K562 (cell line): ENCODE measurements at regions not wholly inside any gene's neighbourhood (a gene's known extent, or its start where the extent isn't known, plus 50 kb on each side); places are given as distances from the start of the nearest gene placed in this dataset.

Experiments used
- ATAC-seq: fragments of 200-7000 bp; cut with Tn5 transposase; 3 replicates; pipeline ENCODE4 v1.9.1; 2020; ENCODE audit warnings: moderate library complexity
- BruUV-seq: library from RNA; stranded (reverse); fragments of 400-500 nt; replicated peaks from 2 replicates; lab custom pipeline; 2021; lab: Mats Ljungman, UMichigan
- CTCF ChIA-PET: fragments of 300-600 bp; formaldehyde crosslinking; extraction: SDS; loops from one replicate; lab custom pipeline; 2021; ENCODE audit warnings: low intra/inter-chr PET ratio; lab: Yijun Ruan, JAX
- POLR2A ChIA-PET: fragments of 300-600, 350-650 bp; sonication (Branson Sonifier 250); formaldehyde crosslinking; extraction: SDS; loops from one replicate; lab custom pipeline; 2021; ENCODE audit warnings: antibody characterized with exemption, inconsistent platforms; lab: Yijun Ruan, JAX
- DNase-seq, 4 experiments: peaks; one replicate each; pipeline versions ENCODE4 v3.0.0 to v3.0.0-alpha.2; 2011 to 2018; ENCODE audit warnings: low spot score in 3 of 4, mixed read lengths in 3 of 4; ENCODE audit errors: extremely low read depth in 1 of 4
- FAIRE-seq: peaks from 2 replicates; lab custom pipeline; 2011; peaks lifted over from hg19 to GRCh38; lab: Jason Lieb, UNC
- H2AFZ ChIP-seq: 2 replicates; pipeline ENCODE4 v1.6.0; 2011; ENCODE audit warnings: low read depth, low read length, control low read depth, inconsistent platforms
- H3K27ac ChIP-seq: fragments of 200-600 bp; 3 replicates; pipeline ENCODE4 v1.8.0; 2011; ENCODE audit warnings: low read depth, mild to moderate bottlenecking, control low read depth, inconsistent platforms, low read length, moderate library complexity, mixed read lengths; ENCODE audit errors: extremely low read depth
- H3K27me3 ChIP-seq, 2 experiments: fragments of 300-600 bp in 1 of 2; 2 replicates in 1 of 2; 3 replicates in 1 of 2; pipeline versions ENCODE4 v1.6.0 to v1.8.0; 2011; ENCODE audit warnings: inconsistent platforms in 2 of 2, low read length in 2 of 2, mild to moderate bottlenecking in 1 of 2, mixed read lengths in 1 of 2, moderate library complexity in 1 of 2; ENCODE audit not compliant: control insufficient read depth in 2 of 2, insufficient read depth in 2 of 2
- H3K36me3 ChIP-seq: fragments of 300-600 bp; 3 replicates; pipeline ENCODE4 v1.8.0; 2011; ENCODE audit warnings: mild to moderate bottlenecking, low read length, inconsistent platforms; ENCODE audit not compliant: control insufficient read depth, insufficient read depth
- H3K4me1 ChIP-seq, 2 experiments: fragments of 200-600 bp in 1 of 2; replicated peaks in 1 of 2; 2 replicates in 1 of 2; 3 replicates in 1 of 2; pipeline versions ENCODE4 v1.5.1 to v1.8.0; 2011; ENCODE audit warnings: inconsistent platforms in 2 of 2, low read length in 2 of 2, mild to moderate bottlenecking in 1 of 2, mixed read lengths in 1 of 2, moderate library complexity in 1 of 2; ENCODE audit not compliant: control insufficient read depth in 2 of 2, insufficient read depth in 2 of 2
- H3K4me2 ChIP-seq: 2 replicates; pipeline ENCODE4 v1.6.1; 2011; ENCODE audit warnings: low read length, control low read depth, inconsistent platforms, mixed read lengths; ENCODE audit not compliant: insufficient read depth
- H3K4me3 ChIP-seq: fragments of 200-600 bp; sonication (generic), shearing (Covaris generic); 2 replicates; pipeline ENCODE4 v1.5.1; 2016; ENCODE audit warnings: control low read depth, inconsistent platforms
- H3K79me2 ChIP-seq: fragments of 200-600 bp; 3 replicates; pipeline ENCODE4 v1.8.0; 2011; ENCODE audit warnings: low read length, inconsistent platforms; ENCODE audit not compliant: control insufficient read depth, insufficient read depth
- H3K9ac ChIP-seq, 2 experiments: 2 replicates each; pipeline versions ENCODE4 v1.6.0 to v1.6.1; 2011; ENCODE audit warnings: low read depth in 2 of 2, low read length in 2 of 2, control low read depth in 1 of 2, inconsistent platforms in 1 of 2, mild to moderate bottlenecking in 1 of 2, mixed read lengths in 1 of 2; ENCODE audit not compliant: insufficient read depth in 1 of 2
- H3K9me1 ChIP-seq: one replicate; pipeline ENCODE4 v1.6.0; 2011; ENCODE audit warnings: inconsistent platforms, mild to moderate bottlenecking, low read length, moderate library complexity; ENCODE audit not compliant: control insufficient read depth, insufficient read depth
- H3K9me3 ChIP-seq: replicated peaks from 2 replicates; pipeline ENCODE4 v1.5.1; 2011; ENCODE audit warnings: low read depth, low read length, inconsistent platforms; ENCODE audit not compliant: control insufficient read depth, insufficient read depth
- H4K20me1 ChIP-seq: replicated peaks from 2 replicates; pipeline ENCODE4 v1.6.1; 2011; ENCODE audit warnings: low read length, inconsistent platforms, mixed read lengths; ENCODE audit not compliant: control insufficient read depth, insufficient read depth
- ARNT ChIP-seq, 2 experiments: fragments of 450-650 bp; IDR thresholded peaks; 2 replicates each; pipeline ENCODE4 v1.6.1; 2016; ENCODE audit warnings: mild to moderate bottlenecking in 1 of 2
- CHD4 ChIP-seq: fragments of 200-600 bp; sonication (generic); IDR thresholded peaks from 3 replicates; pipeline ENCODE4 v1.6.1; 2012; ENCODE audit warnings: low read depth, mild to moderate bottlenecking, mixed read lengths, low read length, inconsistent platforms; ENCODE audit not compliant: insufficient read depth, insufficient replicate concordance, poor library complexity, severe bottlenecking
- HDAC1 ChIP-seq, 2 experiments: fragments of 450-650 bp; IDR thresholded peaks; 2 replicates each; pipeline ENCODE4 v1.6.1; 2016 to 2017; ENCODE audit warnings: inconsistent platforms in 1 of 2, mild to moderate bottlenecking in 1 of 2, moderate library complexity in 1 of 2
- IRF9 ChIP-seq: fragments of 450-650 bp; IDR thresholded peaks from 2 replicates; pipeline ENCODE4 v1.6.1; 2016; ENCODE audit warnings: missing biosample characterization, missing genetic modification characterization
- JUN ChIP-seq, 2 experiments: sonication (generic) in 1 of 2; formaldehyde crosslinking in 1 of 2; IDR thresholded peaks; 2 replicates each; pipeline versions ENCODE4 v1.6.1 to v1.8.0; 2012 to 2022; ENCODE audit warnings: borderline replicate concordance in 2 of 2, mild to moderate bottlenecking in 2 of 2, improper control_type of control experiment in 1 of 2, low read depth in 1 of 2, low read length in 1 of 2, missing genetic modification reagents in 1 of 2
- MBD1 ChIP-seq: fragments of 250-450 bp; sonication (Bioruptor Pico); IDR thresholded peaks from 2 replicates; pipeline ENCODE4 v1.8.0; 2022; ENCODE audit warnings: inconsistent platforms
- MIER1 ChIP-seq: fragments of 450-650 bp; IDR thresholded peaks from 2 replicates; pipeline ENCODE4 v1.6.1; 2016; ENCODE audit warnings: antibody characterized with exemption, mild to moderate bottlenecking, low read depth
- TCFL5 ChIP-seq: fragments of 250-450 bp; sonication (Bioruptor Pico); conservative IDR thresholded peaks from 2 replicates; pipeline ENCODE4 v1.6.1; 2021; ENCODE audit warnings: mild to moderate bottlenecking, moderate library complexity, matching md5 sums
- ZNF143 ChIP-seq: sonication (generic); formaldehyde crosslinking; IDR thresholded peaks from 2 replicates; pipeline ENCODE4 v1.9.0; 2022; ENCODE audit warnings: mild to moderate bottlenecking, missing genetic modification reagents
- WGBS: fragments of 100-300 bp; shearing (Covaris generic); methylation state at CpG from one replicate; pipeline ENCODE4 v1.1.6; 2016; ENCODE audit warnings: low coverage, mixed read lengths; ENCODE audit not compliant: insufficient coverage; ENCODE audit errors: missing lambda C conversion rate; 5-methylcytosine and 5-hydroxymethylcytosine counted together
- in situ Hi-C: fragments of 300-500 bp; cut with MboI; formaldehyde crosslinking; loops from 4 replicates; pipeline ENCODE4 v1.15.0; 2018; ENCODE audit warnings: inconsistent platforms, mixed read lengths
- intact Hi-C: fragments of 100-400 bp; cut with micrococcal nuclease; formaldehyde crosslinking; loops from 2 replicates; pipeline ENCODE4 v1.14.2; 2022
- TF ChIP-seq, protein P1 (sequence below): sonication (generic); formaldehyde crosslinking; IDR thresholded peaks from 2 replicates; pipeline ENCODE4 v1.9.0; 2022; ENCODE audit warnings: mild to moderate bottlenecking, missing genetic modification reagents

GRCh38 chr2:832635-833034, 118.0 kb upstream of the SNTG2 start:
- Histone ChIP-seq H3K79me2 (no peaks in the 10 kb centered on the region), H3K36me3 (no peaks in the 10 kb centered on the region), H3K27ac (no peak overlapping the region), H3K4me1 (no peaks in the 10 kb centered on the region), H3K4me2 (no peak overlapping the region), H3K9me3 (no peaks in the 10 kb centered on the region), H2AFZ (no peak overlapping the region), H3K9ac (no peak overlapping the region), H4K20me1 (no peaks in the 10 kb centered on the region), H3K9me1 (no peaks in the 10 kb centered on the region), H3K4me3 (no peak overlapping the region), H3K27me3 (peaks cover 6 to 32% of the 10 kb centered on the region in 2 experiments; a peak in 4 of 5 replicates)
- ChIA-PET POLR2A (no interaction called here), CTCF (no interaction called here)
- no TSS peak for BruUV-seq
- in situ Hi-C loops (no loop called here), intact Hi-C loops (no loop called here)
- WGBS: 0% methylated on average over 2 of the region's 2 CpGs
- no peak for TF ChIP-seq MBD1 (CRISPR knock-in tag)
- ATAC-seq (no peak), FAIRE-seq (no peak), DNase-seq (no peak)

DNA sequence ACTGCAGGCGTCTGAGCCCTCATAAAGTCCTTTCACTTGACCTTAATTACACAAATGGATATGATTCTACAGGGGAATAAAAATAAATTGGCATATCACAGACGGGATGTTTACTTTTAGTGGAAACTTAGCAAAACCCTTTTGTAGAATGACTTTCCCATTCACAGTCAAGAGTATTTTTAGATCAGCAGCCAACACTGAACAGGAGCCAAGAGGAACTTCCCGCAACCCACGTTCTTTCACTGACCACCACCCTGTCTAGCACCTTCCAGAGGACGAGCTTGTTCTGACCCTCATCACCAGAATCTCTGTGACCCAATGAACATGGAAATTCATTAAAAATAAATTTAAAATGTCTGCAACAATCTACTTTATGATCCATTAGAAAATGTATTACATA, 119.0 kb upstream of the SNTG2 start:
- ATAC-seq: no peak
- no peak for DNase-seq
- Histone ChIP-seq H4K20me1 (no peaks in the 10 kb centered on the region), H3K4me2 (no peak overlapping the region), H3K4me3 (no peak overlapping the region), H3K36me3 (no peaks in the 10 kb centered on the region), H3K27ac (no peak overlapping the region), H3K79me2 (no peaks in the 10 kb centered on the region), H2AFZ (no peak overlapping the region), H3K9ac (no peak overlapping the region), H3K27me3 (peaks cover 6 to 32% of the 10 kb centered on the region in 2 experiments; a peak in 4 of 5 replicates), H3K9me1 (no peaks in the 10 kb centered on the region), H3K9me3 (no peaks in the 10 kb centered on the region), H3K4me1 (no peaks in the 10 kb centered on the region)
- intact Hi-C loops (no loop called here), in situ Hi-C loops (no loop called here)
- 2% methylated on average over 5 of the region's 5 CpGs for WGBS
- no peak for FAIRE-seq
- no TSS peak for BruUV-seq
- ChIA-PET POLR2A (no interaction called here), CTCF (interaction anchor here (0.5 kb wide), 1 partner anchor 48 kb away, joined by 4 read pairs; no protein-coding TSS in a partner anchor)
- TF ChIP-seq ARNT (IDR thresholded peaks at IDR 0.05): no peak
- TF ChIP-seq, protein P1, sequence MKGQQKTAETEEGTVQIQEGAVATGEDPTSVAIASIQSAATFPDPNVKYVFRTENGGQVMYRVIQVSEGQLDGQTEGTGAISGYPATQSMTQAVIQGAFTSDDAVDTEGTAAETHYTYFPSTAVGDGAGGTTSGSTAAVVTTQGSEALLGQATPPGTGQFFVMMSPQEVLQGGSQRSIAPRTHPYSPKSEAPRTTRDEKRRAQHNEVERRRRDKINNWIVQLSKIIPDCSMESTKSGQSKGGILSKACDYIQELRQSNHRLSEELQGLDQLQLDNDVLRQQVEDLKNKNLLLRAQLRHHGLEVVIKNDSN: no peak
- TF ChIP-seq TCFL5: no peak
- no peak for TF ChIP-seq JUN (IDR thresholded peaks at IDR 0.05; ENCODE audit: borderline replicate concordance, low read depth, low read length)
- no peak for TF ChIP-seq JUN (CRISPR knock-in tag; IDR thresholded peaks at IDR 0.05; ENCODE audit: borderline replicate concordance)
- no peak for TF ChIP-seq MIER1
- no peak for TF ChIP-seq ZNF143
- no peak for TF ChIP-seq HDAC1 (IDR thresholded peaks at IDR 0.05)
- TF ChIP-seq CHD4: no peak
- TF ChIP-seq IRF9 (tag): no peak
